ENCODE measurements at regions not wholly inside any gene's neighbourhood (a gene's known extent, or its start where the extent isn't known, plus 50 kb on each side); places are given as distances from the start of the nearest gene placed in this dataset.
A peak's percentile ranks its signal among the peaks of the same experiment; 100 is the strongest.

DNA sequence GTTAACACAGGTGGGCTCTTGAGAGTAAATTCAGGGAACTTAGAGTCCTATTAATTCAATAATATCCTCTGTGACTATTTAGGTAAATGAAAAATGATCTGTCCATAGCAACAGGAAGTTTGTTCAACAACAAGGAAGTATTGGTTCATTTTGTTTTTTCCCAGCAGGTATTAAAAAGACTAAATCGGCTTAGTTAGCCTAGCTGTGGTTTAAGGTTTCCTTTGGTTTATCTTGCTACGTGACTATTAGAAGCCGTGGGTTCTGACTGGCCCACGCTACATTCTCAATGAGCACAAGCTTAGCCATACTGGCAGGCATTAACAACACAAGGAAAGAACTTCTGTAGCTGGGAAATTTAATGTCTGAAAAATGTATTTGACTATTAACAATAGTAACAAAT is 168.8 kb upstream of the HS3ST1 start:
- no peak for FAIRE-seq

DNA sequence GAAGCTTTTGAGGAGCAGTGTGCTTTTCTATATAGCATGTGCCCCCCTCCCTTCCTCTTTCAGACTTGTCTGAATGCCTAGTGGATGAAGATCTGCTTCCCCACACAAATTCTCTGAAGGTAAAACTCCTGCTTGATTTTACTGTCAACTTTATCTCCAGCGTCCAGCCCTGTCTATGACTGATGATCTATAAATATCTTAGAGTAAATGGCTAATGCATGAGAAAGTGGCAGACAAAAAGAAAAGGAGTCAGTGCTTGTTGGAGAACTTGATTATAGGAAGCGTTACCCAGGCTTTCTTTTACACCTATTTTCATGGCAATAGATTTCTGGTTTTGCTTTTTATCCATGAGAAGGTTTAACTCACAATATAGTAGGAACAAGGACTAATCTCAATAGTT is 168.3 kb upstream of the HS3ST1 start:
- Histone ChIP-seq H3K4me3 (ENCODE audit: low read depth, low read length) (no peak overlapping the region), H3K27me3 (ENCODE audit: control insufficient read depth, insufficient read depth, low read length) (no peaks in the 10 kb centered on the region), H3K36me3 (ENCODE audit: control insufficient read depth, insufficient read depth, low read length) (no peaks in the 10 kb centered on the region)
- TF ChIP-seq, protein P1, sequence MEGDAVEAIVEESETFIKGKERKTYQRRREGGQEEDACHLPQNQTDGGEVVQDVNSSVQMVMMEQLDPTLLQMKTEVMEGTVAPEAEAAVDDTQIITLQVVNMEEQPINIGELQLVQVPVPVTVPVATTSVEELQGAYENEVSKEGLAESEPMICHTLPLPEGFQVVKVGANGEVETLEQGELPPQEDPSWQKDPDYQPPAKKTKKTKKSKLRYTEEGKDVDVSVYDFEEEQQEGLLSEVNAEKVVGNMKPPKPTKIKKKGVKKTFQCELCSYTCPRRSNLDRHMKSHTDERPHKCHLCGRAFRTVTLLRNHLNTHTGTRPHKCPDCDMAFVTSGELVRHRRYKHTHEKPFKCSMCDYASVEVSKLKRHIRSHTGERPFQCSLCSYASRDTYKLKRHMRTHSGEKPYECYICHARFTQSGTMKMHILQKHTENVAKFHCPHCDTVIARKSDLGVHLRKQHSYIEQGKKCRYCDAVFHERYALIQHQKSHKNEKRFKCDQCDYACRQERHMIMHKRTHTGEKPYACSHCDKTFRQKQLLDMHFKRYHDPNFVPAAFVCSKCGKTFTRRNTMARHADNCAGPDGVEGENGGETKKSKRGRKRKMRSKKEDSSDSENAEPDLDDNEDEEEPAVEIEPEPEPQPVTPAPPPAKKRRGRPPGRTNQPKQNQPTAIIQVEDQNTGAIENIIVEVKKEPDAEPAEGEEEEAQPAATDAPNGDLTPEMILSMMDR (IDR thresholded peaks at IDR 0.05; ENCODE audit: insufficient read depth, low read length, severe bottlenecking), result no peak
- FAIRE-seq (no peak), DNase-seq (ENCODE audit: low read depth) (peak; percentile 62)

More for the DNA sequence above, 168.8 kb upstream of the HS3ST1 start:
- DNase-seq (ENCODE audit: low read depth), result peak; percentile 95
- Histone ChIP-seq H3K27me3 (ENCODE audit: control insufficient read depth, insufficient read depth, low read length) (no peaks in the 10 kb centered on the region), H3K4me3 (ENCODE audit: low read depth, low read length) (no peak overlapping the region), H3K36me3 (ENCODE audit: control insufficient read depth, insufficient read depth, low read length) (no peaks in the 10 kb centered on the region)
- TF ChIP-seq, protein P1 (IDR thresholded peaks at IDR 0.05; ENCODE audit: insufficient read depth, low read length, severe bottlenecking), result no peak

DNA sequence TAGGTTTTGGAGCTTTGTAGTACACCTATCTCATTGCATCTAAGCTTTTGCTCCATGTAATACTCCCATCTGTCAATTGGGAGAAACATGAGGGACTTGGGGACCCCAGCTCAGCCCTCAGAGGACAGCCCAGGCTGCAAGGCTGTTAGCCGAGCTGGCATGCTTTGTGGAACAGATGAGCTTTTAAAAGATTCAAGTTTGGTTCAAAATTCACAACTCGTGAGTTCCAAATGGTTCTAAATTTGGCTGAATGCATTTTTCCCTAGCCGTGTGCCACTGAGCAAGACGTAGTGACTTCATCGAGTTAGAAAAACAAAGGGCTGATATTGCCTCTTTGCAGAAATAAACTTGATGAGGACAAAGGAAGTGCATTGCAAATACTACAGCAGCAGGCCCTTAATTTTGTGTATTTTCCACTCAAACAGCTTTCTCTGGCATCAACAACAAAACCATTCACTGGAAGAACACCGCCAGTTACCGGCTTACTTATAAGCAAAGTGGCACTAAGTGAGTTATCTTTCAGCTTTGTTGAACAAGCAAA is 165.0 kb upstream of the HS3ST1 start:
- FAIRE-seq (no peak), DNase-seq (ENCODE audit: low read depth) (no peak)
- no peaks in the 10 kb centered on the region for H3K27me3 ChIP-seq (ENCODE audit: control insufficient read depth, insufficient read depth, low read length)
- TF ChIP-seq, protein P1 (IDR thresholded peaks at IDR 0.05; ENCODE audit: insufficient read depth, low read length, severe bottlenecking), result no peak
- no peaks in the 10 kb centered on the region for H3K36me3 ChIP-seq (ENCODE audit: control insufficient read depth, insufficient read depth, low read length)
- no peak overlapping the region for H3K4me3 ChIP-seq (ENCODE audit: low read depth, low read length)

DNA sequence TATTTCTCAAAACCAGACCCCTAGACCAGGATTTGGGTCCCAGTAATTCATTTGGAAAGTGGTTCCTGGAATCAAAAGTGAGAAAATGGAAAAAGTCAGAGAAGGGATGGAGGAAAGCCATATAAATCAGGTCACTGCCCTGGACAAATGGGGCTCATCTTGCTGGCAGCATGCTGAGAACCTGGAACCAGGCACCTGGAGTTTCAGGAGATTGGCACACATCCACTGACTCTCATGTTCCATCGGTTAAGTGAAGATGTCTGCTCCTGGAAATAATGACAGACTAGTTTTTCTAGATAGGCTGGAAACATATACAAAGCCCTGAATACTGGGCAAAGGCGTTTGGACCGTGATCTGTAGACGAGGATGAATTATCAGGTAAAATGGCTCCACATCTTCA is 163.6 kb upstream of the HS3ST1 start:
- H3K27me3 ChIP-seq (ENCODE audit: control insufficient read depth, insufficient read depth, low read length), result no peaks in the 10 kb centered on the region
- DNase-seq (ENCODE audit: low read depth) (no peak), FAIRE-seq (no peak)
- H3K4me3 ChIP-seq (ENCODE audit: low read depth, low read length), result no peak overlapping the region
- H3K36me3 ChIP-seq (ENCODE audit: control insufficient read depth, insufficient read depth, low read length), result no peaks in the 10 kb centered on the region
- TF ChIP-seq, protein P1 (IDR thresholded peaks at IDR 0.05; ENCODE audit: insufficient read depth, low read length, severe bottlenecking), result no peak

DNA sequence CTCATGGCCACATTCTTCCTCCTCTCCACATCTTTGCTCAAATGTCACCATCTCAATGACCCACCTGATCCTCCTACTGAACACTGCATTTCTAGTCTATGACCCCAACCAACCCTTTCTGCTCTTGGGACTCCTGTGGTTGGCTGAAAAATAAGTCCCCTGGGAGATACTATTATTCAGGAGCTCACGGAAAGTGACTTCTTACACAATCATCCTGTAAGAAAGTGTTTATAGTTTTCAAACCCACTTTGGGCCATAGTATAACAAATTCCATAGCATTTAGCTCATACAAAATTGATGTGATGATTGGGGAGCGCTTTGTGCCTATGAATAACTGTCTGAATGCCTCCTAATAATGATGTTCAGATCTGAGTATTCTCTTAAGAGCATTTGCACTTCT is 161.4 kb upstream of the HS3ST1 start:
- no peak for FAIRE-seq
- TF ChIP-seq, protein P1 (IDR thresholded peaks at IDR 0.05; ENCODE audit: insufficient read depth, low read length, severe bottlenecking), result no peak

DNA sequence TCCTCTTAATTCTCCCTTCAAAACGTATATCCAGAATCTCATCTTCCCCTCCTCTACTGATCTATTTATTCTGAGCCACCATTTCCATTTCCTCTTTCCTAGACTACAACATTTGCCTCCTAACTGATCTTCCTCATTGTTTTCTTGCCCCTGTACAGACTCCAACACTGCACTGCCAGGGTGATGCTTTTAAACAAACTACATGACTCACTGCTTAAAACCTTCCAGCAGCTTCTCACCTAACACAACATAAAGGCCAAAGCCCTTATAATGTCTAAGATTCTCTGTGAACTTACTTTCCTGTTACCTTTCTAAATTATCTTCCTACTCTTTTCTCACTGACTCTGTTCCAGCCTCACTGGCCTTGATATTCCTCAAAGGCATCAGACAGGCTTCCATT is 161.0 kb upstream of the HS3ST1 start:
- no peak for FAIRE-seq
- TF ChIP-seq, protein P1 (IDR thresholded peaks at IDR 0.05; ENCODE audit: insufficient read depth, low read length, severe bottlenecking), result no peak
- H3K27me3 ChIP-seq (ENCODE audit: control insufficient read depth, insufficient read depth, low read length), result no peaks in the 10 kb centered on the region
- no peaks in the 10 kb centered on the region for H3K36me3 ChIP-seq (ENCODE audit: control insufficient read depth, insufficient read depth, low read length)
- no peak overlapping the region for H3K4me3 ChIP-seq (ENCODE audit: low read depth, low read length)
- DNase-seq (ENCODE audit: low read depth), result peak; percentile 78

More for the DNA sequence above, 161.4 kb upstream of the HS3ST1 start:
- H3K36me3 ChIP-seq (ENCODE audit: control insufficient read depth, insufficient read depth, low read length), result no peaks in the 10 kb centered on the region
- no peak for DNase-seq (ENCODE audit: low read depth)
- H3K27me3 ChIP-seq (ENCODE audit: control insufficient read depth, insufficient read depth, low read length), result no peaks in the 10 kb centered on the region
- H3K4me3 ChIP-seq (ENCODE audit: low read depth, low read length), result no peak overlapping the region

All from bronchial epithelial cell (primary cell).